ENCODE measurements at regions not wholly inside any gene's neighbourhood (a gene's known extent, or its start where the extent isn't known, plus 50 kb on each side); places are given as distances from the start of the nearest gene placed in this dataset.

GRCh38 chr12:111084158-111084557 is 163.8 kb upstream of the MYL2 start:
- no peak for DNase-seq (ENCODE audit: low read depth in 2 of 2)

- no peak for DNase-seq (ENCODE audit: low read depth in 2 of 2)
Measured at GRCh38 chr12:111081600-111081999, 161.2 kb upstream of the MYL2 start.

GRCh38 chr12:111078731-111079130 is 158.4 kb upstream of the MYL2 start:
- DNase-seq (ENCODE audit: low read depth in 2 of 2): no peak

GRCh38 chr12:111076611-111077451 is 156.5 kb upstream of the MYL2 start:
- no peak for DNase-seq (ENCODE audit: low read depth in 2 of 2)

GRCh38 chr12:111076199-111076598 is 155.8 kb upstream of the MYL2 start:
- DNase-seq (ENCODE audit: low read depth in 2 of 2): no peak

- no peak for DNase-seq (ENCODE audit: low read depth in 2 of 2)
Measured at GRCh38 chr12:111074965-111075364, 154.6 kb upstream of the MYL2 start.

GRCh38 chr12:111074559-111074958 is 154.2 kb upstream of the MYL2 start:
- no peak for DNase-seq (ENCODE audit: low read depth in 2 of 2)

- DNase-seq (ENCODE audit: low read depth in 2 of 2): no peak
Measured at GRCh38 chr12:111073370-111073769, 153.0 kb upstream of the MYL2 start.

GRCh38 chr12:111072299-111072698 is 151.9 kb upstream of the MYL2 start:
- DNase-seq (ENCODE audit: low read depth in 2 of 2): no peak

GRCh38 chr12:111069886-111070285 is 149.5 kb upstream of the MYL2 start:
- DNase-seq (ENCODE audit: low read depth in 2 of 2): no peak

- no peak for DNase-seq (ENCODE audit: low read depth in 2 of 2)
Measured at GRCh38 chr12:111068290-111068689, 147.9 kb upstream of the MYL2 start.

GRCh38 chr12:111067498-111067897 is 147.1 kb upstream of the MYL2 start:
- no peak for DNase-seq (ENCODE audit: low read depth in 2 of 2)

- DNase-seq (ENCODE audit: low read depth in 2 of 2): no peak
Measured at GRCh38 chr12:111066744-111067437, 146.5 kb upstream of the MYL2 start.

- DNase-seq (ENCODE audit: low read depth in 2 of 2): no peak
Measured at GRCh38 chr12:111064982-111065381, 144.6 kb upstream of the MYL2 start.

- DNase-seq (ENCODE audit: low read depth in 2 of 2): no peak
Measured at GRCh38 chr12:111064154-111064553, 143.8 kb upstream of the MYL2 start.

- peak; percentile 33 to 45 for DNase-seq (ENCODE audit: low read depth in 2 of 2)
Measured at GRCh38 chr12:111063295-111064026, 143.1 kb upstream of the MYL2 start.

GRCh38 chr12:111057701-111058425 is 137.5 kb upstream of the MYL2 start:
- DNase-seq (ENCODE audit: low read depth in 2 of 2): no peak

- DNase-seq (ENCODE audit: low read depth in 2 of 2): no peak
Measured at GRCh38 chr12:111056618-111057521, 136.5 kb upstream of the MYL2 start.

- DNase-seq (ENCODE audit: low read depth in 2 of 2): no peak
Measured at GRCh38 chr12:111055181-111055880, 135.0 kb upstream of the MYL2 start.

- no peak for DNase-seq (ENCODE audit: low read depth in 2 of 2)
Measured at GRCh38 chr12:111048991-111049390, 128.6 kb upstream of the MYL2 start.

All from fibroblast of skin of left biceps (primary cell).